ENCODE measurements at regions not wholly inside any gene's neighbourhood (a gene's known extent, or its start where the extent isn't known, plus 50 kb on each side); places are given as distances from the start of the nearest gene placed in this dataset.

DNA sequence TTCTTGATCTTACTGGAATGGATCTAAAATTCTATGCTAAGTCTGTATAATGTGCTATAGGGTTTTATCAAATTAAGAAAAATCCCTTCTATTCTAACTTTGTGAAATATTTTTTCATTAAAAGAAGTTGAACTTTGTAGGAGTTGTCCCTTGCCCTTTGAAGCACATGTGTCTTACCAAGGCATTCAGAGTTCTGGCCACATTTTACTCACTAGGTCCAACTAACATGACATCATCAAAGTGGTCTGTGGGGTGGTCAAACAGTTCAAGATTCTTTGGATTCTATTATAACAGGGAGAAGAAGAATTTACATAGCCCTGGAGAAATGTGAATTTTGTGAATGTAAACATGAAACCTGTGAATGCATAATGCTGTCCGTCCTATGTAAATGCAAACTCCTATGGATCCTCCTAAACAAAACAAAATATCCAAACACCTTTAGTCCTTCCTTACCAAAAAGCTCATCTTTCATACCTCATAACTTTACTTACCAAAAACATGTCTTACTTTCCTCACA, 88.7 kb downstream of the EBNA1BP2 start:
- DNase-seq (ENCODE audit: low read depth), result no peak
- H3K4me3 ChIP-seq (ENCODE audit: control insufficient read depth, low read depth, low read length), result no peak overlapping the region
- TF ChIP-seq, protein P1, sequence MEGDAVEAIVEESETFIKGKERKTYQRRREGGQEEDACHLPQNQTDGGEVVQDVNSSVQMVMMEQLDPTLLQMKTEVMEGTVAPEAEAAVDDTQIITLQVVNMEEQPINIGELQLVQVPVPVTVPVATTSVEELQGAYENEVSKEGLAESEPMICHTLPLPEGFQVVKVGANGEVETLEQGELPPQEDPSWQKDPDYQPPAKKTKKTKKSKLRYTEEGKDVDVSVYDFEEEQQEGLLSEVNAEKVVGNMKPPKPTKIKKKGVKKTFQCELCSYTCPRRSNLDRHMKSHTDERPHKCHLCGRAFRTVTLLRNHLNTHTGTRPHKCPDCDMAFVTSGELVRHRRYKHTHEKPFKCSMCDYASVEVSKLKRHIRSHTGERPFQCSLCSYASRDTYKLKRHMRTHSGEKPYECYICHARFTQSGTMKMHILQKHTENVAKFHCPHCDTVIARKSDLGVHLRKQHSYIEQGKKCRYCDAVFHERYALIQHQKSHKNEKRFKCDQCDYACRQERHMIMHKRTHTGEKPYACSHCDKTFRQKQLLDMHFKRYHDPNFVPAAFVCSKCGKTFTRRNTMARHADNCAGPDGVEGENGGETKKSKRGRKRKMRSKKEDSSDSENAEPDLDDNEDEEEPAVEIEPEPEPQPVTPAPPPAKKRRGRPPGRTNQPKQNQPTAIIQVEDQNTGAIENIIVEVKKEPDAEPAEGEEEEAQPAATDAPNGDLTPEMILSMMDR (IDR thresholded peaks at IDR 0.05; ENCODE audit: control insufficient read depth, insufficient read depth, low read depth, low read length, missing control alignments), result no peak

DNA sequence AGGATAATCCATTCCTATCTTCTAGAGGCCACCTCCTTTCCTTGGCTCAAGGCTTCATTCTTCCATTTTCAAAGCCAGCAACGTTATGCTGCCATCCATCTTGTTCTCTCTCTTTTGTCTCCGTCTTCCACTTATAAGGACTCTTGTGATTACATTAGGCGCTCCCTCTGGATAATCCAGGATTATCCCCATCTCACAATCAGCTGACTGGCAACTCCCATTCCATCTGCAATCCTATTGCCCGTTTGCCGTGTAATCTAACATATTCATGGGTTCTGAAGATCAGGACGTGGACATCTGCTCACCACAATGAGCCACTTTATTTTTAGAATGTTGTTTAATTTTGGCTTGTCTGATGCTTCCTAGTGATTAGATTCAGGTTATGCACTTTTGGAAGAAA, 89.3 kb downstream of the EBNA1BP2 start:
- TF ChIP-seq, protein P1 (IDR thresholded peaks at IDR 0.05; ENCODE audit: control insufficient read depth, insufficient read depth, low read depth, low read length, missing control alignments), result no peak
- H3K4me3 ChIP-seq (ENCODE audit: control insufficient read depth, low read depth, low read length), result no peak overlapping the region
- no peak for DNase-seq (ENCODE audit: low read depth)

DNA sequence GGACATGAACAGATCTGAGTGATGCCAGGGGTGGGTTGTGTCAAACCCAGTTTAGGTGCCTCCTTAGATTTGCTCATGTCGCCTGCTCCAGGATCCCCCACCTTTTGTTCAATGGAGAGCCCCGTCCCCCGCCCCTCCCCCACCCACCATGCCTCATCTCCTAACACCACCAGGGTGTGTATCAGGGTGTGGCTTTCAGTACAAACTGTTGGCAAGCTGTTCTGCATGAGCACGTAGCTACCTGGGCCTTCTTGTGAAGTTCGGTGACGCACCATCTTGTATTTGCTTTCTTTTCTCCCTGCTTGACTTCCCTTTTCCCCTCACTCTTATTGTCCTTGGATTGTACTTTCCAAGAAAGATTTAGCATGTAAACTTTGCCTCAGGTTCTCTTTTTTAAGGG, 94.8 kb downstream of the EBNA1BP2 start:
- DNase-seq (ENCODE audit: low read depth), result no peak
- TF ChIP-seq, protein P1 (IDR thresholded peaks at IDR 0.05; ENCODE audit: control insufficient read depth, insufficient read depth, low read depth, low read length, missing control alignments), result no peak
- no peak overlapping the region for H3K4me3 ChIP-seq (ENCODE audit: control insufficient read depth, low read depth, low read length)

DNA sequence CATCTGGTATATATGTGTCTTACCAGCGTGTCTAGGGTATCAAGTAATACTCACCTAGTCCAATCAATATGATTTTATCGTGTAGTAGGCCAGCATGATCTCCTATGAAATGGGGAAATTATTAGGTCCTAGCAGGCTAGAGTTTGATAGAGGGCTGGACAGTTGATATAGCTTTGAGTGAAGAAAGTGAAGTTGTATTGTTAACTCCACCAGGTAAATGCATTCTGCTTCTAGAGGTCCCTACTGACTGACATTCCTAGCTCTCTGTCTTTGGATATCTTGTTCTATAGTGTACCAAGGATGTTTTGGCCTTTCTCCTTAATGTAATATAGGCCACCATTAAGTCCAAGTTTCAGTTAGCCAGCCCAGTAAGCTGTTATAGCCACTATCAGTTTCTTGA, 97.4 kb downstream of the EBNA1BP2 start:
- TF ChIP-seq, protein P1 (IDR thresholded peaks at IDR 0.05; ENCODE audit: control insufficient read depth, insufficient read depth, low read depth, low read length, missing control alignments), result no peak
- no peak overlapping the region for H3K4me3 ChIP-seq (ENCODE audit: control insufficient read depth, low read depth, low read length)
- no peak for DNase-seq (ENCODE audit: low read depth)

DNA sequence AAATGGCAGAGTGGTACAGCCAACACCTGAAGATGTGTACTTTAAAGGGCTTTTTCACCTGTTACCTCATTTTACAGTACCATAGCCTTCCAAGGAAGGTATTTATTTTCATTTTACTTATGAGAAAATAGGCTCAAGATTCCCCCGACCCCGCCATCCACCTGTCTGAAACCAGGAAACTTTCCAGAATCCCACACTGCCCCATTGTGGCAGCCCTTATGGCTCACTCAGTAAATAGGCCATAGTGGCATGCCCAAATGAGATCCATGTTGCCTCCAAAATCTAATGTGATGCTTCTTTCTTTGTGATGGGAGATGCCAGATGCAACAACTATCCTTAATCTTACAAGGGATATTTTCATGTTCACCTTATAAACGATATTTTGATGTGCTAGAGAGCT, 97.8 kb downstream of the EBNA1BP2 start:
- DNase-seq (ENCODE audit: low read depth), result no peak
- H3K4me3 ChIP-seq (ENCODE audit: control insufficient read depth, low read depth, low read length), result no peak overlapping the region
- TF ChIP-seq, protein P1 (IDR thresholded peaks at IDR 0.05; ENCODE audit: control insufficient read depth, insufficient read depth, low read depth, low read length, missing control alignments), result no peak

DNA sequence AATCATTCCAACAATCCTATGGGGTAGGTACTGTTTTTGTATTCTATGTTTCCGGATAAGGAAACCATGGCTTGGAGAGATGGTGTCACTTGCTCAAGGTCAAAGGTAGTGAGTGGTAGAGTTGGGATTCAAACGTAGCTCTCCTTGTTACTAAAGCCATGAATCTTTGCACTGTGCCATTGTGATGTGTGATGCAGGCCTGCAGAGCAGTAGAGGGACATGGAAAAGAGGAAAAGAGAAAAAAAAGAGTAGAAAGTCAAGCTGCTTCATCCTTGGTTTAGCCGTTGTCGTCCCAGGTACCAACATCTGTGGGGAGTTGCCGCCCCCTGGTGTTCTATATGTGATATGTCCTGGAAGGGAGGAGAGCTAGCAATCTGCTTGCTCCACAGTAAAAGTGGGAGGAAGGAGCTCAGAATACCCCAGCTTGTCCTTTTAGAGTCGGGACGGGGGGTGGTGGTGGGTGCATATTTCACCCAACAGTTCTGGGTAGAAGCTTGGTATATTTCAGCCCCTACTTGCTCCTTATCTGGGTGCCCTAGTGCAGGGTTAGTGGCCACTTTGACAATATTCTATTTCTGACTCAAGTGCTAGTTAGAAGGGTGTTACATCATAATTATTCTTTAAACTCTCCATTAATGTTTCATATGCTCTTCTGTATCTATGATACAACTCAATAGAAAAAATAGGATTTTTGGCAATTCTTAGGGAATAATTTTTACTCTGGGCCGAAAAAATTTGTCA, 98.4 kb downstream of the EBNA1BP2 start:
- no peak overlapping the region for H3K4me3 ChIP-seq (ENCODE audit: control insufficient read depth, low read depth, low read length)
- DNase-seq (ENCODE audit: low read depth), result peak; percentile 18
- TF ChIP-seq, protein P1 (IDR thresholded peaks at IDR 0.05; ENCODE audit: control insufficient read depth, insufficient read depth, low read depth, low read length, missing control alignments), result peak; percentile 74
